Astrocyte of the cerebellum (primary cell): ENCODE measurements at regions not wholly inside any gene's neighbourhood (a gene's known extent, or its start where the extent isn't known, plus 50 kb on each side); places are given as distances from the start of the nearest gene placed in this dataset.
A peak's percentile ranks its signal among the peaks of the same experiment; 100 is the strongest.

Experiments used
- DNase-seq: peaks from one replicate; pipeline ENCODE4 v3.0.0-alpha.2; 2011; ENCODE audit warnings: low read depth
- H3K4me3 ChIP-seq: 2 replicates; pipeline ENCODE4 v1.5.1; 2011; ENCODE audit warnings: mild to moderate bottlenecking, low read depth, low read length, moderate library complexity
- in situ Hi-C: cut with HindIII; loops from 2 replicates; pipeline ENCODE4 v1.10.0; 2017; ENCODE audit warnings: low sequenced_read_pairs
- TF ChIP-seq, protein P1 (sequence below): IDR thresholded peaks from 2 replicates; pipeline ENCODE4 v1.5.1; 2012; ENCODE audit warnings: low read length, low read depth, moderate library complexity, mild to moderate bottlenecking; ENCODE audit errors: missing control alignments

DNA sequence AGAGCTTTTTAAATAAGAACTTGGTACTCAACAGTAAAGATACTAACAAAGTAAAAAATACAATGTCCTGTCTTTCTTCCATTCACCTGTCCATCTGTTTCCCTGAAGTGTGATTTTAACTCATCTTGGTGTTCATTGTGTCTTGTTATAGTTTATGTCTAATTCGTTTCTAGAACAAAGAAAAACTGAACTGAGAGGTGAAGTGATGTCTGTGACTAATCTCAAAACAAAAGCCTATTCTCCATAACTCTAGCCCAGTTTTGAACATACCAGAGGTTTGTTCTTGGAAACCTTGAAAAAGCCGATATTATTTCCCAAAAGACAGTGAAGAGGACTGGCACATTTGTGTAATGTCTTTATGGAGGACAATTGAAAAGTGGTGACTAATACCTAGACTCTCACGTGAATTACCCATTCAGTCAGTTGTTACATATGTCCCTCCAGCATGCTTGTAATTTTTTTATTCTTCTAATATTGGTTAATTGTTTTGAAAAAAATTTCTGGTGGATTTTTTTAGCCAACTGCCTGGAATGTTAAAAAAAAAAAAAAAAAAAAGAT, 725.8 kb downstream of the SATB2 start:
- in situ Hi-C loops, result no loop called here
- peak; percentile 2 for DNase-seq
- H3K4me3 ChIP-seq, result no peak overlapping the region
- TF ChIP-seq, protein P1, sequence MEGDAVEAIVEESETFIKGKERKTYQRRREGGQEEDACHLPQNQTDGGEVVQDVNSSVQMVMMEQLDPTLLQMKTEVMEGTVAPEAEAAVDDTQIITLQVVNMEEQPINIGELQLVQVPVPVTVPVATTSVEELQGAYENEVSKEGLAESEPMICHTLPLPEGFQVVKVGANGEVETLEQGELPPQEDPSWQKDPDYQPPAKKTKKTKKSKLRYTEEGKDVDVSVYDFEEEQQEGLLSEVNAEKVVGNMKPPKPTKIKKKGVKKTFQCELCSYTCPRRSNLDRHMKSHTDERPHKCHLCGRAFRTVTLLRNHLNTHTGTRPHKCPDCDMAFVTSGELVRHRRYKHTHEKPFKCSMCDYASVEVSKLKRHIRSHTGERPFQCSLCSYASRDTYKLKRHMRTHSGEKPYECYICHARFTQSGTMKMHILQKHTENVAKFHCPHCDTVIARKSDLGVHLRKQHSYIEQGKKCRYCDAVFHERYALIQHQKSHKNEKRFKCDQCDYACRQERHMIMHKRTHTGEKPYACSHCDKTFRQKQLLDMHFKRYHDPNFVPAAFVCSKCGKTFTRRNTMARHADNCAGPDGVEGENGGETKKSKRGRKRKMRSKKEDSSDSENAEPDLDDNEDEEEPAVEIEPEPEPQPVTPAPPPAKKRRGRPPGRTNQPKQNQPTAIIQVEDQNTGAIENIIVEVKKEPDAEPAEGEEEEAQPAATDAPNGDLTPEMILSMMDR, result no peak

DNA sequence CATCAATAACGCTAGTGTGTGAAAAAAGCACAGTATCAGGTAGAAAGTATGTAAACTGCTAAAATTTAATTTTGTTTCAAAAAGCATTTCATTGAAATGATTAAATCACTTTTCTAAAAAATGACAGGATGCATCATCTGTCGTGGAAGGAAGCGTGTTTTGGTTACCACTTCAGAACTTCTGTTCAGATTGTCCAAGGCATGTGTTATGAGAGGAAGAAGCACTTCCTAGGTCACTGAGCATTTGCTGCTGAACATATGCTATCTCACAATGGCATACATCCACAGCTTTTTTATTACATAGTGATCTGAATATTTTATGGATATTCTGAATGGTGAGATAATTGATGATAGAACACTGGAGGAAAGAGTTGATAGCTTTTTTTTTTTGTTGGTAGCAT, 737.5 kb downstream of the SATB2 start:
- TF ChIP-seq, protein P1, result no peak
- H3K4me3 ChIP-seq, result no peak overlapping the region
- in situ Hi-C loops, result no loop called here
- DNase-seq, result no peak

DNA sequence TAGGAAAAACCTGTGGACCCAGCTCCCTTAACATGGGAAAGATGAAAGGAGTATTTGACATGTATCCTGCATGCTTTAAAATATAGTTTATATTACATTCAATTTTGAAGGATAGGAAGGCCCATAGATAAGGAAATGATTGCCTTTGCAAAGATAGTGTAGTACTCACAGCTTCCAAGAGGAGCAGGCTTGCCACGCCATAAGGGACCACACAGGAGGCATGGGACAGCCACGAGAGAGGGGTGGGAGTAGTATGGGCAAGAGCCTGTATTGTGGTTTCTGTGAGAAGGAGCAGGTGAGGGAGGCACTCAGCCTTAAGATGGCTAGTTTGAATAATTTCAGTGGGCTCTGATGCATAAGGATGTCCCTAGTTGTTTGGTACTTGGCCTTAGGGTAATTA, 740.3 kb downstream of the SATB2 start:
- in situ Hi-C loops, result no loop called here
- no peak for DNase-seq
- H3K4me3 ChIP-seq, result no peak overlapping the region
- TF ChIP-seq, protein P1, result no peak

DNA sequence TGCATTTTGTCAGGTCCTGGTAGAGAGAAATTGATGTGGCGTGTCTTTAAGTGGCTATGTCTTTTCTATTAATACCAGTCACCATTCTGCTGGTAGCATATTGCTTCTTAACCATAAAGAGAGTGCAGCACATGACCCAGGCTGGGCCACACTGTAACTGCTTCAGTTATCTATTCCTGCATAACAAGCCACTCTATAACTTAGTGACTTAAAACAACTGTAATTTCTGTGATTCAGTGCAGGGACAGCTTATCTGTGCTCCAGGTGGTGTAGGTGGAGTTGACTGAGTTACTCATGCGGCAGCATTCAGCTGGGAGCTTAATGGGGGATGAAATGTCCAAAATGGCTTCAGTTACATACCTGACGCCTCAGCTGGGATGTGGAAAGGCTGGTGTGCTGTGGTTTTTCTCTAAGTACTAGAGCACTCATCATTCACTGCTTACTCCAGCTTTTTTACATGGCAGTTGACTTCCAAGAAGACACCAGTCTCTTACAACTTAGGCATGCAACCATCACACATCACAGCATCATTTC, 742.4 kb downstream of the SATB2 start:
- TF ChIP-seq, protein P1, result no peak
- H3K4me3 ChIP-seq, result no peak overlapping the region
- in situ Hi-C loops, result no loop called here
- DNase-seq, result no peak

DNA sequence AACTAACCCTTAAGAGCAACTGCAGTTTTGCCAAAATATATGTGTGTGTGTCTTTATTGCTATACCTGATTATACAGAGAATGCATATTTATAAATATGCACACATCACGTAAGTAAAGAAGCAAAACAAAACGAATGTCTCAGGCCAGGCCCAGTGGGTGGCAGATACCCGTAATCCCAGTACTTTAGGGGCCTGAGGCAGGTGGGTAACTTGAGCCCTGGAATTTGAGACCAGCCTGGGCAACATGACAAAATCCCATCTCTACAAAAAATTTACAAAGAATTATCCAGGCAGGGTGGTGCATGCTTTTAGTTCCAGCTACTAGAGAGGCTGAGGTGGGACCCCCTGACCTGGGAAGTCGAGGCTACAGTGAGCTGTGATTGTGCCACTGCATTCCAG, 745.3 kb downstream of the SATB2 start:
- H3K4me3 ChIP-seq, result no peak overlapping the region
- in situ Hi-C loops, result no loop called here
- TF ChIP-seq, protein P1, result no peak
- DNase-seq, result no peak

DNA sequence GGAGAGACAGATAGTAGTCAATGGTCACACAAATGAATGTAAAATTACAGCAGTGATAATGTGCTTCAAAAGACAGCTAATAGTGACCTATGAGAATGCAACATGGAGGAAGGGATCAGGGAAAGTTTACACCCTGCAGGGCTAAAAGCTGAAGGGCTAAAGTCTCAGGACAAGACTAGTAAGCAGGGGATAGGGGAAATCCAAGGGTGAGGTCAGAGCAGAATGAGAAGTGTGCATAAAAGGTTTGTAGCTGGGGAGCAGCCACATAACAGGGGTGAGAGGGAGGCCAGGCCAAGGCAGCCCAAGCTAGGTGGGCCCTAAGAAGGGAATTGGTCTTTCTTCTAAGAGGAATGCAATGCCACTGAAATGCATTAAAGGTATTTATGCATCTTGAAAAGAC, 746.3 kb downstream of the SATB2 start:
- in situ Hi-C loops, result no loop called here
- DNase-seq, result no peak
- TF ChIP-seq, protein P1, result no peak
- H3K4me3 ChIP-seq, result no peak overlapping the region
